ENCODE measurements at regions not wholly inside any gene's neighbourhood (a gene's known extent, or its start where the extent isn't known, plus 50 kb on each side); places are given as distances from the start of the nearest gene placed in this dataset.

DNA sequence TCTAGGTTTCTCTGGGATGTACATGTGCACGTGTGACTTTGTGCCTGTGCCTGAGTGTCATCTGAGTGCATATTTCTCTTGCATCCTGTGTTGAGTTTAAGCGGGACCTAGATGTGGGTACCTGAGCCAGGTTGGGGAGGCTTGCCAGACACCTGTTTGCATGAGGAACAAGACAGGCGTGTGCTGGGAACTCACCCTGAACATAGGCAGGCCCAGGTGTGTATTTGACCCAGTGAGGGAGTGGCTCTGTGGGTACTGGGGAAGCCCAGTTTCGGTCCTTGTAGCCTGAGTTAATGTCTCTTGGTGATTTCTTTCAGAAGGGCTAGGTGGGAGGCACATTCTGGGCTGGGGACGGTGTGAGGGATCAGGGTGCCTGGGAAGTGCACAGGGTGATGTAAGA lies 98.6 kb downstream of the TMEM170B start:
- intact Hi-C loops (cut with micrococcal nuclease) = no loop called here
- H3K36me3 ChIP-seq (ENCODE audit: control insufficient read depth, insufficient read depth, low read length) = no peaks in the 10 kb centered on the region
- no peaks in the 10 kb centered on the region for H4K20me1 ChIP-seq (replicated peaks; ENCODE audit: control insufficient read depth, insufficient read depth, low read length)
- no peak overlapping the region for H3K27ac ChIP-seq (ENCODE audit: extremely low read depth, low read depth, low read length)
- DNase-seq (ENCODE audit: extremely low read depth in 1 of 4, low spot score in 3 of 4) (no peak), FAIRE-seq (no peak), ATAC-seq (no peak)
- 0% methylated on average over 5 of the region's 5 CpGs for WGBS (ENCODE audit: insufficient coverage, low coverage, missing lambda C conversion rate)
- peaks cover 17 to 49% of the 10 kb centered on the region in 2 experiments for H3K27me3 ChIP-seq (ENCODE audit: control insufficient read depth in 2 of 2, insufficient read depth in 2 of 2, low read length in 2 of 2)
- H3K4me3 ChIP-seq = no peak overlapping the region
- H3K4me1 ChIP-seq (replicated peaks in 1 of 2; ENCODE audit: control insufficient read depth in 2 of 2, insufficient read depth in 2 of 2, low read length in 2 of 2) = no peaks in the 10 kb centered on the region
- in situ Hi-C loops (cut with MboI) = no loop called here
- no peak overlapping the region for H3K9ac ChIP-seq (ENCODE audit: insufficient read depth in 1 of 2, low read depth in 2 of 2, low read length in 2 of 2)
- CTCF ChIA-PET (ENCODE audit: low intra/inter-chr PET ratio) = no interaction called here
- no peaks in the 10 kb centered on the region for H3K9me3 ChIP-seq (replicated peaks; ENCODE audit: control insufficient read depth, insufficient read depth, low read depth, low read length)
- H3K9me1 ChIP-seq (ENCODE audit: control insufficient read depth, insufficient read depth, low read length) = no peaks in the 10 kb centered on the region
- no TSS peak for BruUV-seq (replicated peaks)
- no peak overlapping the region for H2AFZ ChIP-seq (ENCODE audit: low read depth, low read length)
- no peak overlapping the region for H3K4me2 ChIP-seq (ENCODE audit: insufficient read depth, low read length)
- H3K79me2 ChIP-seq (ENCODE audit: control insufficient read depth, insufficient read depth, low read length) = no peaks in the 10 kb centered on the region
- POLR2A ChIA-PET = no interaction called here
- TF ChIP-seq ZBTB26 (CRISPR knock-in tag; IDR thresholded peaks at IDR 0.05) (no peak), ATF7 (IDR thresholded peaks at IDR 0.05) (no peak), CSDE1 (IDR thresholded peaks at IDR 0.05) (no peak), ZNF232 (CRISPR knock-in tag; IDR thresholded peaks at IDR 0.05) (no peak), XRCC5 (IDR thresholded peaks at IDR 0.05; ENCODE audit: low read depth, low read length) (no peak), HNRNPUL1 (IDR thresholded peaks at IDR 0.05; ENCODE audit: low read length) (no peak), TRIM25 (IDR thresholded peaks at IDR 0.05; ENCODE audit: borderline replicate concordance) (no peak), CTCF (IDR thresholded peaks at IDR 0.05 in 2 of 3, conservative IDR thresholded peaks at IDR 0.05 in 1 of 3; ENCODE audit: insufficient read depth in 2 of 3, low read depth in 1 of 3, low read length in 3 of 3) (no peak), BRCA1 (IDR thresholded peaks at IDR 0.05) (no peak), BRCA1 (CRISPR knock-in tag; IDR thresholded peaks at IDR 0.05) (no peak), CREBBP (IDR thresholded peaks at IDR 0.05; ENCODE audit: low read depth, low read length) (no peak), SRSF1 (IDR thresholded peaks at IDR 0.05; ENCODE audit: low read depth, low read length) (no peak)
- TF ChIP-seq, protein P1, sequence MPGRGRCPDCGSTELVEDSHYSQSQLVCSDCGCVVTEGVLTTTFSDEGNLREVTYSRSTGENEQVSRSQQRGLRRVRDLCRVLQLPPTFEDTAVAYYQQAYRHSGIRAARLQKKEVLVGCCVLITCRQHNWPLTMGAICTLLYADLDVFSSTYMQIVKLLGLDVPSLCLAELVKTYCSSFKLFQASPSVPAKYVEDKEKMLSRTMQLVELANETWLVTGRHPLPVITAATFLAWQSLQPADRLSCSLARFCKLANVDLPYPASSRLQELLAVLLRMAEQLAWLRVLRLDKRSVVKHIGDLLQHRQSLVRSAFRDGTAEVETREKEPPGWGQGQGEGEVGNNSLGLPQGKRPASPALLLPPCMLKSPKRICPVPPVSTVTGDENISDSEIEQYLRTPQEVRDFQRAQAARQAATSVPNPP (IDR thresholded peaks at IDR 0.05; ENCODE audit: borderline replicate concordance, insufficient read depth, insufficient read length) = no peak
- TF ChIP-seq, protein P2, sequence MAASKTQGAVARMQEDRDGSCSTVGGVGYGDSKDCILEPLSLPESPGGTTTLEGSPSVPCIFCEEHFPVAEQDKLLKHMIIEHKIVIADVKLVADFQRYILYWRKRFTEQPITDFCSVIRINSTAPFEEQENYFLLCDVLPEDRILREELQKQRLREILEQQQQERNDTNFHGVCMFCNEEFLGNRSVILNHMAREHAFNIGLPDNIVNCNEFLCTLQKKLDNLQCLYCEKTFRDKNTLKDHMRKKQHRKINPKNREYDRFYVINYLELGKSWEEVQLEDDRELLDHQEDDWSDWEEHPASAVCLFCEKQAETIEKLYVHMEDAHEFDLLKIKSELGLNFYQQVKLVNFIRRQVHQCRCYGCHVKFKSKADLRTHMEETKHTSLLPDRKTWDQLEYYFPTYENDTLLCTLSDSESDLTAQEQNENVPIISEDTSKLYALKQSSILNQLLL (CRISPR knock-in tag; IDR thresholded peaks at IDR 0.05; ENCODE audit: borderline replicate concordance) = no peak

Measured in K562 (cell line).